IMR-90 (cell line): ENCODE measurements at regions not wholly inside any gene's neighbourhood (a gene's known extent, or its start where the extent isn't known, plus 50 kb on each side); places are given as distances from the start of the nearest gene placed in this dataset.

Source experiments
- ATAC-seq: fragments of 200-7000 bp; cut with Tn5 transposase; 2 replicates; pipeline ENCODE4 v1.9.1; 2020; ENCODE audit warnings: low read depth, mild to moderate bottlenecking, moderate library complexity
- BruUV-seq: library from RNA; stranded (reverse); fragments of 400-500 nt; replicated peaks from 2 replicates; lab custom pipeline; 2021; lab: Mats Ljungman, UMichigan
- CTCF ChIA-PET: fragments of 300-600 bp; formaldehyde crosslinking; extraction: SDS; loops from one replicate; lab custom pipeline; 2021; ENCODE audit warnings: antibody characterized with exemption; lab: Yijun Ruan, JAX
- POLR2A ChIA-PET: fragments of 300-600 bp; sonication (Branson Sonifier 250); formaldehyde crosslinking; loops from one replicate; lab custom pipeline; 2022; ENCODE audit warnings: antibody characterized with exemption; ENCODE audit not compliant: unreplicated experiment; lab: Charles Lee
- DNase-seq: peaks from one replicate; pipeline ENCODE4 v3.0.0; 2013
- H2AFZ ChIP-seq: replicated peaks from 2 replicates; pipeline ENCODE3; 2013; ENCODE audit warnings: low read length, mild to moderate bottlenecking; ENCODE audit not compliant: poor library complexity
- H2AK5ac ChIP-seq: 2 replicates; pipeline ENCODE4 v1.6.1; 2013; ENCODE audit warnings: low read depth, low read length, inconsistent platforms
- H2AK9ac ChIP-seq: replicated peaks from 2 replicates; pipeline ENCODE3; 2013; ENCODE audit warnings: mild to moderate bottlenecking, low read depth, low read length, moderate library complexity; ENCODE audit not compliant: poor library complexity
- H2BK120ac ChIP-seq: 2 replicates; pipeline ENCODE4 v1.6.1; 2013; ENCODE audit warnings: low read depth, low read length, inconsistent platforms
- H2BK15ac ChIP-seq: 3 replicates; pipeline ENCODE4 v1.6.1; 2013; ENCODE audit warnings: low read depth, low read length, inconsistent platforms
- H2BK20ac ChIP-seq: 2 replicates; pipeline ENCODE4 v1.6.1; 2013; ENCODE audit warnings: low read depth, mild to moderate bottlenecking, inconsistent platforms, low read length, moderate library complexity
- H2BK5ac ChIP-seq: 2 replicates; pipeline ENCODE4 v1.6.1; 2013; ENCODE audit warnings: mild to moderate bottlenecking, low read depth, low read length, inconsistent platforms; ENCODE audit not compliant: poor library complexity, severe bottlenecking
- H3K14ac ChIP-seq: replicated peaks from 2 replicates; pipeline ENCODE4 v1.6.1; 2013; ENCODE audit warnings: low read depth, low read length, inconsistent platforms
- H3K18ac ChIP-seq: 2 replicates; pipeline ENCODE4 v1.6.1; 2013; ENCODE audit warnings: low read depth, low read length, control low read depth
- H3K23ac ChIP-seq: 2 replicates; pipeline ENCODE4 v1.6.1; 2013; ENCODE audit warnings: low read depth, low read length, inconsistent platforms
- H3K27ac ChIP-seq: 2 replicates; pipeline ENCODE4 v1.5.1; 2013; ENCODE audit warnings: mild to moderate bottlenecking, control low read depth, low read length; ENCODE audit not compliant: insufficient read depth
- H3K27me3 ChIP-seq: 2 replicates; pipeline ENCODE4 v1.6.1; 2013; ENCODE audit warnings: low read length; ENCODE audit not compliant: control insufficient read depth, insufficient read depth
- H3K36me3 ChIP-seq: 2 replicates; pipeline ENCODE4 v1.6.1; 2013; ENCODE audit warnings: low read length, mixed read lengths; ENCODE audit not compliant: control insufficient read depth, insufficient read depth
- H3K4ac ChIP-seq: 2 replicates; pipeline ENCODE4 v1.6.1; 2013; ENCODE audit warnings: low read depth, low read length, inconsistent platforms
- H3K4me1 ChIP-seq: 2 replicates; pipeline ENCODE4 v1.6.1; 2013; ENCODE audit warnings: low read length, mixed read lengths; ENCODE audit not compliant: control insufficient read depth, insufficient read depth
- H3K4me2 ChIP-seq: 2 replicates; pipeline ENCODE4 v1.6.1; 2013; ENCODE audit warnings: low read depth, mild to moderate bottlenecking, control low read depth, low read length, moderate library complexity
- H3K4me3 ChIP-seq: 2 replicates; pipeline ENCODE4 v1.5.1; 2013; ENCODE audit warnings: low read depth, mild to moderate bottlenecking, control low read depth, low read length, moderate library complexity; ENCODE audit not compliant: insufficient read depth
- H3K56ac ChIP-seq: 2 replicates; pipeline ENCODE4 v1.6.1; 2013; ENCODE audit warnings: low read length, inconsistent platforms; ENCODE audit not compliant: insufficient read depth; ENCODE audit errors: extremely low read depth
- H3K79me1 ChIP-seq, 2 experiments: 2 replicates each; pipeline ENCODE4 v1.6.1; 2013; ENCODE audit warnings: low read length in 2 of 2, inconsistent platforms in 1 of 2, low read depth in 1 of 2
- H3K9ac ChIP-seq: 2 replicates; pipeline ENCODE4 v1.6.1; 2013; ENCODE audit warnings: low read depth, low read length, control low read depth
- H3K9me1 ChIP-seq: 2 replicates; pipeline ENCODE4 v1.6.1; 2013; ENCODE audit warnings: low read length, inconsistent platforms; ENCODE audit not compliant: insufficient read depth
- H3K9me3 ChIP-seq: 2 replicates; pipeline ENCODE4 v1.6.1; 2013; ENCODE audit warnings: low read length; ENCODE audit not compliant: control insufficient read depth, insufficient read depth
- H4K20me1 ChIP-seq: 2 replicates; pipeline ENCODE4 v1.6.1; 2013; ENCODE audit warnings: low read length, inconsistent platforms; ENCODE audit not compliant: insufficient read depth
- H4K5ac ChIP-seq: 2 replicates; pipeline ENCODE4 v1.6.1; 2013; ENCODE audit warnings: mild to moderate bottlenecking, low read depth, low read length, control low read depth
- H4K8ac ChIP-seq, 2 experiments: 2 replicates each; pipeline ENCODE4 v1.6.1; 2013; ENCODE audit warnings: low read depth in 2 of 2, low read length in 2 of 2, control low read depth in 1 of 2, inconsistent platforms in 1 of 2
- H4K91ac ChIP-seq: 2 replicates; pipeline ENCODE4 v1.6.1; 2013; ENCODE audit warnings: low read depth, low read length, inconsistent platforms; ENCODE audit not compliant: insufficient read depth
- BHLHE40 ChIP-seq: fragments of 150-350 bp; IDR thresholded peaks from 2 replicates; pipeline ENCODE4 v1.6.1; 2016; ENCODE audit warnings: mild to moderate bottlenecking, low read depth, low read length
- CHD1 ChIP-seq: IDR thresholded peaks from 2 replicates; pipeline ENCODE4 v1.6.1; 2012; ENCODE audit warnings: low read depth, low read length, improper control_type of control experiment
- FOS ChIP-seq: fragments of 150-350 bp; IDR thresholded peaks from 2 replicates; pipeline ENCODE4 v1.6.1; 2016; ENCODE audit warnings: low read depth, low read length
- MAFK ChIP-seq: IDR thresholded peaks from 2 replicates; pipeline ENCODE4 v1.6.1; 2012; ENCODE audit warnings: low read depth, low read length, improper control_type of control experiment
- MAZ ChIP-seq: IDR thresholded peaks from 2 replicates; pipeline ENCODE4 v1.6.1; 2012; ENCODE audit warnings: low read depth, mild to moderate bottlenecking, low read length, improper control_type of control experiment, moderate library complexity, borderline replicate concordance
- MXI1 ChIP-seq: IDR thresholded peaks from 2 replicates; pipeline ENCODE4 v1.6.1; 2012; ENCODE audit warnings: low read depth, mild to moderate bottlenecking, low read length, moderate library complexity, borderline replicate concordance
- POLR2A ChIP-seq: IDR thresholded peaks from 2 replicates; pipeline ENCODE4 v1.6.1; 2012; ENCODE audit warnings: mild to moderate bottlenecking, low read depth, low read length
- RAD21 ChIP-seq: IDR thresholded peaks from 2 replicates; pipeline ENCODE4 v1.6.1; 2012; ENCODE audit warnings: low read length, improper control_type of control experiment
- RCOR1 ChIP-seq: IDR thresholded peaks from 2 replicates; pipeline ENCODE4 v1.6.1; 2012; ENCODE audit warnings: mild to moderate bottlenecking, low read length, improper control_type of control experiment; ENCODE audit not compliant: insufficient replicate concordance
- SMC3 ChIP-seq: fragments of 150-350 bp; IDR thresholded peaks from 2 replicates; pipeline ENCODE4 v1.6.1; 2016; ENCODE audit warnings: low read depth, mild to moderate bottlenecking, antibody characterized with exemption, low read length, moderate library complexity
- dilution Hi-C: fragments of 300-500 bp; cut with HindIII; formaldehyde crosslinking; loops from one replicate; pipeline ENCODE4 v1.14.3; 2018; ENCODE audit warnings: low sequenced_read_pairs; ENCODE audit not compliant: unreplicated experiment
- in situ Hi-C: fragments of 300-500 bp; cut with MboI; formaldehyde crosslinking; loops from 3 replicates; pipeline ENCODE4 v1.14.3; 2019; ENCODE audit warnings: low sequenced_read_pairs, inconsistent platforms, mixed read lengths
- intact Hi-C: fragments of 100-400 bp; cut with micrococcal nuclease; formaldehyde crosslinking; loops from 2 replicates; pipeline ENCODE4 v1.10.0; 2022

DNA sequence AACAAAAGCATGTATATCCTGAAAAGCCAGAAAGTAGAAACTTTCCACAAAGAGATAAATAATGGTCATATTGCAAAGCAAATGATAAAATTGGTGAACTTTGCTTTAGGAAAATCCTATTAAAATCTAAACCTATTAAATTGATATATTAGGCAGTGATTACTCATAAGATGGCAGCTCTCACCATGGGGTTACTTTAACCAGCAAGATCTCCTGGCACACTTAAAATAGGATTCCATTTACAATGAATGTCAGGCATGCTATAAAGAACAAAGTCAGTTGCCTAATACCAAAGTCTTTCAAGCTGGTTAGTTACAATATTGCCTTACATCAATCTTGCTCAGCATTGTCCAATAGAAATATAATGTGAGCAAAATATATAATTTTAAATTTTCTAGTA is 816.2 kb downstream of the BCL11A start:
- no peaks in the 10 kb centered on the region for H4K20me1 ChIP-seq
- no peak overlapping the region for H3K14ac ChIP-seq
- H3K23ac ChIP-seq: no peak overlapping the region
- H3K4me1 ChIP-seq: no peaks in the 10 kb centered on the region
- H3K79me1 ChIP-seq: no peaks in the 10 kb centered on the region
- H3K18ac ChIP-seq: no peak overlapping the region
- H3K4me3 ChIP-seq: no peak overlapping the region
- H2AFZ ChIP-seq: no peak overlapping the region
- H3K56ac ChIP-seq: no peak overlapping the region
- ChIA-PET CTCF (interaction anchor here (1.0 kb wide), 1 partner anchor 24 kb away, joined by 3 read pairs; no protein-coding TSS in a partner anchor), POLR2A (no interaction called here)
- H3K9me3 ChIP-seq: no peaks in the 10 kb centered on the region
- no peaks in the 10 kb centered on the region for H3K27me3 ChIP-seq
- ATAC-seq (no peak), DNase-seq (no peak)
- no peaks in the 10 kb centered on the region for H3K36me3 ChIP-seq
- H3K9me1 ChIP-seq: no peaks in the 10 kb centered on the region
- H4K5ac ChIP-seq: no peak overlapping the region
- intact Hi-C loops: no loop called here
- no peak overlapping the region for H2BK20ac ChIP-seq
- H3K9ac ChIP-seq: no peak overlapping the region
- no peak overlapping the region for H3K4ac ChIP-seq
- no peak overlapping the region for H2AK5ac ChIP-seq
- dilution Hi-C loops: no loop called here
- TF ChIP-seq RCOR1 (no peak), BHLHE40 (no peak), RAD21 (no peak), CHD1 (no peak), MAZ (no peak), POLR2A (no peak), MXI1 (no peak), MAFK (no peak), FOS (no peak), SMC3 (no peak)
- no TSS peak for BruUV-seq
- H3K27ac ChIP-seq: no peak overlapping the region
- in situ Hi-C loops: no loop called here
- no peak overlapping the region for H2BK5ac ChIP-seq
- H4K91ac ChIP-seq: no peak overlapping the region
- H4K8ac ChIP-seq: no peak overlapping the region
- H2BK15ac ChIP-seq: no peak overlapping the region
- H3K4me2 ChIP-seq: no peak overlapping the region
- no peak overlapping the region for H2AK9ac ChIP-seq
- no peak overlapping the region for H2BK120ac ChIP-seq
